Hematopoietic multipotent progenitor cell treated with erythropoietin and hydrocortisone succinate and interleukin-3 and kit ligand, for 8 days (in vitro differentiated cells): ENCODE measurements at regions not wholly inside any gene's neighbourhood (a gene's known extent, or its start where the extent isn't known, plus 50 kb on each side); places are given as distances from the start of the nearest gene placed in this dataset.

ENCODE experiments used
- DNase-seq: peaks from one replicate; pipeline ENCODE4 v3.0.0-alpha.2; 2015

- no peak for DNase-seq
Measured at GRCh38 chr16:35516971-35517370, 2057.6 kb downstream of the TP53TG3F start.

DNA sequence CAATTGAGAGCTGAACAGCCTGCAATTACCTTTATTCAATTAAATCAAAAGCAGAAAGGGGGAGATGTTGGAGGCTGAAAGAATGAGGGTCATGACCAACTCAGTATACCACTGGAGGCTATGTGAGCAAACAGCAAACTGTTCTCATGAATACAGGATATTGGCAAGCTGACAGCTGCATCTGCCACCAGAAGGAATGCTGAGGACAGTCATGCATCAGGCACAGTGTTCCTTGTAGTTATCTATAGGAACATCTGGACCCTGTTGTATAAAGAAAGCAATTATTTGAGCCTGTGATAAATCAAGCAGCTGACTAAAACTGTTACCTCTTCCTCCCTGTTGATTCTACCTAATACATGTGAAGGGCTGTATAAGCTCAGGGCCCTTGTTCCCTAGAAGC, 2064.6 kb downstream of the TP53TG3F start:
- DNase-seq = no peak

- DNase-seq = no peak
Measured at GRCh38 chr16:35525979-35526590, 2066.7 kb downstream of the TP53TG3F start.

GRCh38 chr16:35532576-35532975, 2073.2 kb downstream of the TP53TG3F start:
- no peak for DNase-seq

- no peak for DNase-seq
Measured at GRCh38 chr16:35533683-35534082, 2074.3 kb downstream of the TP53TG3F start.

- DNase-seq = no peak
Measured at GRCh38 chr16:35543486-35543885, 2084.1 kb downstream of the TP53TG3F start.

GRCh38 chr16:35552763-35553162, 2093.4 kb downstream of the TP53TG3F start:
- DNase-seq = no peak

- no peak for DNase-seq
Measured at GRCh38 chr16:35557731-35558130, 2098.3 kb downstream of the TP53TG3F start.

- DNase-seq = no peak
Measured at GRCh38 chr16:35559911-35560636, 2100.7 kb downstream of the TP53TG3F start.

DNA sequence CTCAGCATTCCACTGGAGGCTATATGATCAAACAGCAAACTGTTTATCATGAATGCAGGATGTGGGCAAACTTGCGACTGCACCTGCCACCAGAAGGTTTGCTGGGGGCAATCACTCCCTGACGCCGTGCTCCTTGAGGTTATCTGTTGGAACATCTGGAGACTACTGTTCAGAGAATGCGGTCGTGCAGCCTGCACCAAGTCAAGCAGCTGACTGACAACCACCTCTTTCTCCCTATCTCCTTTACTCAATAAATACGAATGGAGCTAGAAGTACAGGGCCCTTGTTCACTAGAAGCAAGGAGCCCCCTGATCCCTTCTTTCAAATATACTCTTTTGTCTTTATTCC, 2101.2 kb downstream of the TP53TG3F start:
- DNase-seq = no peak

DNA sequence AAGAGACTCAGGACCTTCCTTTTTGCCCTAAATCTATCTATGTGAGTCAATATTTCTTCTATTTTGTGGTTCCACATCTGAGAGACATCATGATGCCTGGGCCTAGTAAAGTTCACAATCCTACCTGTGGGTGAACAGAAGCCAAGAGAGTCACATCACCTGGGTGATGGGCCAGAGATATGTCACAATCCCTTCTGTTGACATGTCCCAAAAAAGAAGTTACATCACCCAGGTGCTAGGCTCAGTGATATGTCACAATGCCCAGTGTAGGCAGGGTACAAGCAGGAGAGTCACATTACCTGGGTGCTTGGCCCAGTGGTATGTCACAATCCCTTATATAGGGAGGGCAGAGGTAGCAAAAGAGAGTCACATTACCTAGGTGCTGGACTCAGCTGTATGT, 2101.9 kb downstream of the TP53TG3F start:
- DNase-seq = no peak

DNA sequence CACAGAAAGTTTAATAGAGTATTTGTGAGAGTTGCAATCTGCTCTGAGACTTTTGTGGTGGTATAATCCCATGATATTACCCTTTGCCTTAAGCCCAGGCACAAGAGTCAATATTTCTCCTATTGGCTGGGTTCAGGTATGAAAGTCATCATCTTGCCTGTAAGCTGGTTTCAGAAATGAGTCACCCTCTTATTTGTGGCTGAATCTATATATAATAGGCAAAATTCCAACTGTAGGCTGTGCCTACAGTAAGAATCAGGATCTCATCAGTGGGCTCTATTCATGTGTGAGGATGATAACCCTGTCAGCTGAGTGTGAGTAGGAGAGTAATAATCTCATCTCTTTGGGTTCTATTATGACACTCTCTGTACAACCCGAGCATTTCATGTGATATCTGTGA, 2103.1 kb downstream of the TP53TG3F start:
- DNase-seq = no peak

DNA sequence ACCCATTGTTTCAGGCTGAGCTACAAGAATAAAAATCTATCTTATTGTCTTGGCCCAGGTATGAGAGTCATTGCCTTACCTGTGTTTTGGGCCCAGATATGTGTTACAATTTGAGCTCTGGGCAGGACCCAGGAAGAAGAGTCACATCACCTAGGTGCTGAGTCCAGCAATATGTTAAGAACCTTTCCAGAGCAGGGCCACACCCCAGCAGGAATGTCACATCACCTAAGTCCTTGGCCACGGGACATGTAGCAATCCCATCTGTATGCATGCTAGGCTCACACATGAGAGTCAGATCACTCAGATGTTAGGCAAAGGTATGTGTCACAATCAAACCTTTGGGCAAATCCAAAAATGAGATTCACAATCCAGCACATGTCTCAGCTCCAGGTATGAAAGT, 2103.5 kb downstream of the TP53TG3F start:
- no peak for DNase-seq

DNA sequence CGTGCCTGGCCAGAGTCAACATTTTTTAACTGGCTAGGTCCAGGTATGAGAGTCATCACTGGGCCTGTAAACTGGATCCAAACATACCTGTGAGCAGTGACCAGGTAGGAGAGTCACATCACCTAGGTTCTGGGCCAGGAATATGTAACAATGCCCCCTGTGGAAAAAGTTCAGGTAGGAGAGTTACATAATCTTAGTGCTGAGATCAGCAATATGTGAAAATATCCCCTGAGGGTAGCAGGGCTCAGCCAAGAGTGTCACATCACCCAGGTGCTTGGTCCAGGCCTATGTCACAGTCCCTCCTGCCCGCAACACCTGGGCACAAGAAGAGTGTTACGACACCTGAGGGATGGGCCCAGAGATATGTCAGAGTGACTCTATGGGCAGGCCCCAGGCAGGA, 2104.7 kb downstream of the TP53TG3F start:
- no peak for DNase-seq

DNA sequence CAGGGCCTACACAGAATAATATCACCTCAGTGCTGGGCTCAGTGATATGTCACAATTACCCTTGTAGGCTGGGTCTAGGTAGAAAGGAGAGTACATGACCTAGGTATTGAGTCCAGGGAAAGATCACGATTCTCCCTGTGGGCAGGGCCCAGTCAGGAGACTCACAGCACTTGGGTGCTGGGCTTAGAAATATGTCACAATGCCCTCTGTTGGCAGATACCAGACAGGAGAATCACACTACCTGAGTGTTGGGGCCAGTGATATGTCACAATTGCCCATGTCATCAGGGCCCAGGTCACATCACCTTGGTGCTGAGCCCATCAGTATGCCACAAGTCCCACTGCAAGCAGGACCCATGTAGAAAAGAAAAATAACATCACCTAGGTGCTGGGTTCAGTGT, 2105.5 kb downstream of the TP53TG3F start:
- DNase-seq = no peak

- no peak for DNase-seq
Measured at GRCh38 chr16:35565626-35566025, 2106.2 kb downstream of the TP53TG3F start.

GRCh38 chr16:35569413-35569812, 2110.0 kb downstream of the TP53TG3F start:
- no peak for DNase-seq

DNA sequence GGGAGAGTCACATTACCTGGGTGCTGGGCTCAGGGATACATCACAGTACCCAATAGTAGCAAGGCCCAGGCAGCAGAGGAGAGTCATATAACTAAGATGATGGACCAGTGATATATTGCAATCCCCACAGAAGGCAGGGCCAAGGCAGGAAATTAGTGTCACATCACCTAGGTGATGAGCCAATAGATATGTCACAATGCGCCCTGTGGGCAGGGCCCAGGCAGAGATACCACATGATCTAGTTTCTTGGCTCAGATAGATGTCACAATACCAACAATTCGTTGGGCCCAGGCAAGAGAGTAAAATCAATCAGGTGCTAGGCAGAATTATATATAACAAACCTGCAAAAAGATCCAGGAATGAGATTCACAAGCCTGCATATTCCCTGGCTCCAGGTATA, 2111.5 kb downstream of the TP53TG3F start:
- no peak for DNase-seq

GRCh38 chr16:35572186-35572585, 2112.8 kb downstream of the TP53TG3F start:
- no peak for DNase-seq

DNA sequence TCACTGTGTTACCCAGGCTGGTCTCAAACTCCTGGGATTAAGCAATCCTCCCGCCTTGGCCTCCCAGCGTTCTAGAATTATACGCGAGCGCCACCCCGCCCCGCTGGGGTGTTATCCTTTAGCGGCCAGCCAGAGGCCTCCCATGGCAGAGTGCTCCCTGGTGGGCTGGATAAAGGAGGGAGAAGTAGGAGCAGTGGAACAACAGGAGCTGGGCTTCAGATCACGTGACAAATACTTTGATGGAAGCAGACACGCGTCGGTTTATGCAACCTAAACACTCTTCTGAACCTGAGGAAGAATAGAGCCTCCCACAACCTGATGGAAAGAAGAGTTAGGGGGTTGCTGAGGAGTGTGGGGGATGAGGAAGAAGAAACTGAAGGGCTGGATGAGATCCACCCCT, 2114.0 kb downstream of the TP53TG3F start:
- DNase-seq = no peak

- no peak for DNase-seq
Measured at GRCh38 chr16:35574011-35574410, 2114.6 kb downstream of the TP53TG3F start.

GRCh38 chr16:35574454-35575431, 2115.3 kb downstream of the TP53TG3F start:
- no peak for DNase-seq

DNA sequence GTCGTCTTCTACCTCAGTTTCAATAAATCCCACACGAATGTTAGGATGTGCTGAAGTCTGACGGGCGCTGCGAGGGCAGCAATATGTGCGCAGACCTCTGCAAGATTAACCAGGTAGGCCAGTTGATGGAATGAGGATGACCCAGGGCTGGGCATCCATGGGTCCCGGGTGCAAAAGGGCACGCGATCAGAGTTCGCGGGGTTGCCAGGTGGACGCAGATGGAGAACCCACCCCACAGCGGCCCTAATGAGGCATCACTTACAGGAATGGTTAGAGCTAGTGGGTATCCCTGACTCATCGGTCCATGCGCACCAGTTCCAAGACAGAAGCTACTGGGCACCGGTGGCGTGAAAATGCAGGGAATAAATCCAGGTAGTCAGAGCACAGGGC, 2116.0 kb downstream of the TP53TG3F start:
- DNase-seq = no peak

GRCh38 chr16:35585411-35585810, 2126.0 kb downstream of the TP53TG3F start:
- no peak for DNase-seq
